Suprapubic skin (tissue), 4 donors: ENCODE measurements at regions not wholly inside any gene's neighbourhood (a gene's known extent, or its start where the extent isn't known, plus 50 kb on each side); places are given as distances from the start of the nearest gene placed in this dataset.
"Not testable (repeated sequence)": the region's sequence is repeated elsewhere in the genome, so short reads cannot be mapped to it uniquely, and the experiment has no call there.

Source experiments
- EP300 ChIP-seq: sonication (generic); formaldehyde crosslinking; IDR thresholded peaks from one replicate; pipeline ENCODE4 v1.6.1; 2017; ENCODE audit warnings: antibody characterized with exemption
- POLR2A ChIP-seq, 2 donors: fragments of 450-650 bp; IDR thresholded peaks; one replicate each; pipeline ENCODE4 v1.6.1; 2017; ENCODE audit warnings: antibody characterized with exemption in 2 of 2, mild to moderate bottlenecking in 2 of 2, moderate library complexity in 2 of 2
- POLR2AphosphoS5 ChIP-seq, 3 donors: sonication (generic); formaldehyde crosslinking; IDR thresholded peaks; one replicate each; pipeline ENCODE4 v1.6.1; 2017; ENCODE audit warnings: antibody characterized with exemption in 3 of 3
- TF ChIP-seq, protein P1 (sequence below), 2 donors: fragments of 200-600 bp in 1 of 2; fragments of 450-650 bp in 1 of 2; sonication (generic) in 1 of 2; IDR thresholded peaks; one replicate each; pipeline ENCODE4 v1.5.1; 2016 to 2019; ENCODE audit warnings: antibody characterized with exemption in 2 of 2, mild to moderate bottlenecking in 1 of 2, moderate library complexity in 1 of 2

DNA sequence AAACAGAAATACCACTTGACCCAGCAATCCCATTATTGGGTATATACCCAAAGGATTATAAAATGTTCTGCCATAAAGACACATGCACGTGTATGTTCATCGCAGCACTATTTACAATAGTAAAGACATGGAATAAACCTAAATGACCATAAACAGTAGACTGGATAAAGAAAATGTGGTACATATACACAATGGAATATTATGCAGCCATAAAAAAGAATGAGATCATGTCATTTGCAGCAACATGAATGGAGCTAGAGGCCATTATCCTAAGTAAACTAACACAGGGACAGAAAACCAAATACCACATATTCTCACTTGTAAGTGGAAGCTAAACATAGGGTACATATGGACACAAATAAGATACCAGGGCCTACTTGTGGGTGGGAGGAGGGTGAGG is 342.2 kb downstream of the LMBRD1 start:
- TF ChIP-seq, protein P1, sequence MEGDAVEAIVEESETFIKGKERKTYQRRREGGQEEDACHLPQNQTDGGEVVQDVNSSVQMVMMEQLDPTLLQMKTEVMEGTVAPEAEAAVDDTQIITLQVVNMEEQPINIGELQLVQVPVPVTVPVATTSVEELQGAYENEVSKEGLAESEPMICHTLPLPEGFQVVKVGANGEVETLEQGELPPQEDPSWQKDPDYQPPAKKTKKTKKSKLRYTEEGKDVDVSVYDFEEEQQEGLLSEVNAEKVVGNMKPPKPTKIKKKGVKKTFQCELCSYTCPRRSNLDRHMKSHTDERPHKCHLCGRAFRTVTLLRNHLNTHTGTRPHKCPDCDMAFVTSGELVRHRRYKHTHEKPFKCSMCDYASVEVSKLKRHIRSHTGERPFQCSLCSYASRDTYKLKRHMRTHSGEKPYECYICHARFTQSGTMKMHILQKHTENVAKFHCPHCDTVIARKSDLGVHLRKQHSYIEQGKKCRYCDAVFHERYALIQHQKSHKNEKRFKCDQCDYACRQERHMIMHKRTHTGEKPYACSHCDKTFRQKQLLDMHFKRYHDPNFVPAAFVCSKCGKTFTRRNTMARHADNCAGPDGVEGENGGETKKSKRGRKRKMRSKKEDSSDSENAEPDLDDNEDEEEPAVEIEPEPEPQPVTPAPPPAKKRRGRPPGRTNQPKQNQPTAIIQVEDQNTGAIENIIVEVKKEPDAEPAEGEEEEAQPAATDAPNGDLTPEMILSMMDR (IDR thresholded peaks at IDR 0.05), result not testable (repeated sequence)
- TF ChIP-seq POLR2A (IDR thresholded peaks at IDR 0.05); EP300; POLR2AphosphoS5 (IDR thresholded peaks at IDR 0.05): not testable (repeated sequence)
